Transverse colon (tissue), 4 donors: ENCODE measurements at regions not wholly inside any gene's neighbourhood (a gene's known extent, or its start where the extent isn't known, plus 50 kb on each side); places are given as distances from the start of the nearest gene placed in this dataset.

Experiments
- DNase-seq: peaks from one replicate; pipeline ENCODE4 v3.0.0-alpha.2; 2019
- H3K27ac ChIP-seq, 4 donors: fragments of 200-600 bp; sonication (generic); 2 replicates each; pipeline ENCODE4 v1.5.1; 2016 to 2018; ENCODE audit warnings: inconsistent platforms in 4 of 4
- H3K27me3 ChIP-seq: fragments of 200-600 bp; sonication (generic); 2 replicates; pipeline ENCODE4 v1.5.1; 2017; ENCODE audit warnings: inconsistent platforms
- H3K36me3 ChIP-seq, 4 donors: fragments of 200-600 bp; sonication (generic); 2 replicates each; pipeline ENCODE4 v1.5.1; 2017 to 2019; ENCODE audit warnings: inconsistent platforms in 4 of 4
- H3K4me1 ChIP-seq, 4 donors: fragments of 200-600 bp; sonication (generic); 2 replicates each; pipeline ENCODE4 v1.5.1; 2017 to 2020; ENCODE audit warnings: inconsistent platforms in 4 of 4
- H3K4me3 ChIP-seq, 4 donors: fragments of 200-600 bp; sonication (generic); 1 replicate in 1 of 4; 2 replicates in 3 of 4; pipeline versions ENCODE4 v1.5.1 to v1.6.1; 2017 to 2019; ENCODE audit warnings: inconsistent platforms in 4 of 4
- H3K9me3 ChIP-seq, 2 donors: fragments of 200-600 bp; sonication (generic); 2 replicates each; pipeline ENCODE4 v1.5.1; 2017 to 2019; ENCODE audit warnings: inconsistent platforms in 2 of 2
- CTCF ChIP-seq, 5 experiments: fragments of 200-600 bp in 3 of 5; fragments of 450-650 bp in 2 of 5; sonication (generic) in 3 of 5; IDR thresholded peaks; 1 replicate in 2 of 5; 2 replicates in 3 of 5; pipeline ENCODE4 v1.5.1; 2016 to 2017; ENCODE audit warnings: antibody characterized with exemption in 5 of 5, inconsistent platforms in 3 of 5, mild to moderate bottlenecking in 2 of 5, moderate library complexity in 1 of 5
- EP300 ChIP-seq: sonication (generic); formaldehyde crosslinking; IDR thresholded peaks from one replicate; pipeline ENCODE4 v1.6.1; 2017; ENCODE audit warnings: antibody characterized with exemption, low read depth
- POLR2A ChIP-seq: fragments of 450-650 bp; IDR thresholded peaks from one replicate; pipeline ENCODE4 v1.6.1; 2016; ENCODE audit warnings: antibody characterized with exemption, mild to moderate bottlenecking, moderate library complexity
- POLR2AphosphoS5 ChIP-seq, 3 donors: sonication (generic); formaldehyde crosslinking; IDR thresholded peaks; one replicate each; pipeline ENCODE4 v1.6.1; 2016; ENCODE audit warnings: antibody characterized with exemption in 3 of 3
- WGBS, 2 donors: methylation state at CpG; one replicate each; pipeline ENCODE4 v1.1.5; 2018; ENCODE audit warnings: low coverage in 1 of 2; 5-methylcytosine and 5-hydroxymethylcytosine counted together
- in situ Hi-C, 4 donors: fragments of 200-750 bp; cut with MboI; loops; one replicate each; pipeline versions ENCODE4 v1.15.0 to v1.15.1; 2017; ENCODE audit warnings: low sequenced_read_pairs in 3 of 4, low pct_ligation_motif_present in 1 of 4, low pct_unique_long_range_greater_than_20kb in 1 of 4
- intact Hi-C: fragments of 100-400 bp; cut with DNase I; formaldehyde crosslinking; loops from one replicate; pipeline ENCODE4 v1.15.1; 2023; ENCODE audit warnings: low total_unique reads

GRCh38 chr5:56606192-56606591 is 209.2 kb upstream of the MAP3K1 start:
- in situ Hi-C loops (no loop called here), intact Hi-C loops (no loop called here)
- no peak overlapping the region for H3K27ac ChIP-seq
- WGBS, 2 donors = 64 to 100% methylated on average over 2 to 3 of the region's 3 CpGs
- H3K36me3 ChIP-seq = no peaks in the 10 kb centered on the region
- H3K9me3 ChIP-seq = no peaks in the 10 kb centered on the region
- TF ChIP-seq EP300 = no peak
- no peak for TF ChIP-seq POLR2AphosphoS5 (IDR thresholded peaks at IDR 0.05)
- TF ChIP-seq CTCF (IDR thresholded peaks at IDR 0.05) = no peak
- no peak for TF ChIP-seq POLR2A
- H3K27me3 ChIP-seq = no peaks in the 10 kb centered on the region
- H3K4me3 ChIP-seq = no peak overlapping the region
- DNase-seq = no peak
- H3K4me1 ChIP-seq = peaks cover 0 to 4% (median 0%) of the 10 kb centered on the region in 4 donors

- 95 to 100% methylated on average over 5 of the region's 5 CpGs for WGBS, 2 donors
- H3K4me3 ChIP-seq = no peak overlapping the region
- no peak for DNase-seq
These were observed 210.1 kb upstream of the MAP3K1 start for GRCh38 chr5:56605231-56605630.

GRCh38 chr5:56601641-56602071 is 213.7 kb upstream of the MAP3K1 start:
- H3K27me3 ChIP-seq = no peaks in the 10 kb centered on the region
- no peak overlapping the region for H3K4me3 ChIP-seq
- no peak for DNase-seq
- 58 to 61% methylated on average over 3 of the region's 3 CpGs for WGBS, 2 donors
- no peaks in the 10 kb centered on the region for H3K9me3 ChIP-seq
- in situ Hi-C loops = no loop called here
- TF ChIP-seq CTCF (IDR thresholded peaks at IDR 0.05) = no peak
- TF ChIP-seq POLR2A = no peak
- no peak for TF ChIP-seq POLR2AphosphoS5 (IDR thresholded peaks at IDR 0.05)
- no peak for TF ChIP-seq EP300
- H3K4me1 ChIP-seq = peaks cover 0 to 4% (median 0%) of the 10 kb centered on the region in 4 donors
- H3K36me3 ChIP-seq = no peaks in the 10 kb centered on the region
- intact Hi-C loops = no loop called here
- no peak overlapping the region for H3K27ac ChIP-seq

More at GRCh38 chr5:56605231-56605630, 210.1 kb upstream of the MAP3K1 start:
- H3K4me1 ChIP-seq = peaks cover 0 to 4% (median 0%) of the 10 kb centered on the region in 4 donors
- no peaks in the 10 kb centered on the region for H3K9me3 ChIP-seq
- in situ Hi-C loops = no loop called here
- H3K36me3 ChIP-seq = no peaks in the 10 kb centered on the region
- intact Hi-C loops = no loop called here
- no peak for TF ChIP-seq EP300
- TF ChIP-seq POLR2AphosphoS5 (IDR thresholded peaks at IDR 0.05) = no peak
- no peak for TF ChIP-seq POLR2A
- no peak for TF ChIP-seq CTCF (IDR thresholded peaks at IDR 0.05)
- H3K27me3 ChIP-seq = no peaks in the 10 kb centered on the region
- H3K27ac ChIP-seq = no peak overlapping the region

- no peak for TF ChIP-seq POLR2AphosphoS5 (IDR thresholded peaks at IDR 0.05)
- TF ChIP-seq CTCF (IDR thresholded peaks at IDR 0.05) = no peak
- no peak for TF ChIP-seq EP300
- TF ChIP-seq POLR2A = no peak
- in situ Hi-C loops (no loop called here), intact Hi-C loops (no loop called here)
- no peaks in the 10 kb centered on the region for H3K36me3 ChIP-seq
- no peak overlapping the region for H3K4me3 ChIP-seq
- DNase-seq = no peak
- H3K27ac ChIP-seq = no peak overlapping the region
- H3K27me3 ChIP-seq = no peaks in the 10 kb centered on the region
- no peaks in the 10 kb centered on the region for H3K9me3 ChIP-seq
- H3K4me1 ChIP-seq = peaks cover 0 to 4% (median 0%) of the 10 kb centered on the region in 4 donors
These were observed 216.4 kb upstream of the MAP3K1 start for GRCh38 chr5:56598941-56599340.
